Lung (tissue), 11 donors: ENCODE measurements at regions not wholly inside any gene's neighbourhood (a gene's known extent, or its start where the extent isn't known, plus 50 kb on each side); places are given as distances from the start of the nearest gene placed in this dataset.

Experiments used
- ATAC-seq: fragments of 200-7000 bp; cut with Tn5 transposase; one replicate; pipeline ENCODE4 v1.9.1; 2020; ENCODE audit warnings: moderate number of reproducible peaks; ENCODE audit not compliant: insufficient read depth, low FRiP score
- DNase-seq, 3 donors: peaks; one replicate each; pipeline ENCODE4 v3.0.0-alpha.2; 2013 to 2017
- H3K27ac ChIP-seq, 2 donors: one replicate each; pipeline ENCODE4 v1.5.1; 2013; ENCODE audit warnings: mild to moderate bottlenecking in 2 of 2, moderate library complexity in 2 of 2, control low read depth in 1 of 2, inconsistent platforms in 1 of 2, low read depth in 1 of 2, low read length in 1 of 2
- H3K27me3 ChIP-seq, 3 donors: one replicate each; pipeline ENCODE4 v1.5.1; 2013; ENCODE audit warnings: low read length in 2 of 3; ENCODE audit not compliant: control insufficient read depth in 3 of 3, insufficient read depth in 3 of 3
- H3K36me3 ChIP-seq, 4 donors: one replicate each; pipeline ENCODE4 v1.5.1; 2013; ENCODE audit warnings: low read length in 4 of 4, mild to moderate bottlenecking in 1 of 4, moderate library complexity in 1 of 4; ENCODE audit not compliant: control insufficient read depth in 4 of 4, insufficient read depth in 4 of 4
- H3K4me1 ChIP-seq, 5 donors: one replicate each; pipeline ENCODE4 v1.5.1; 2013; ENCODE audit warnings: low read length in 5 of 5, mild to moderate bottlenecking in 2 of 5, moderate library complexity in 1 of 5; ENCODE audit not compliant: control insufficient read depth in 5 of 5, insufficient read depth in 5 of 5
- H3K4me3 ChIP-seq: one replicate; pipeline ENCODE4 v1.5.1; 2013; ENCODE audit warnings: mild to moderate bottlenecking, control low read depth, moderate library complexity
- H3K9ac ChIP-seq, 2 donors: one replicate each; pipeline ENCODE4 v1.5.1; 2013; ENCODE audit warnings: low read length in 2 of 2, control low read depth in 1 of 2; ENCODE audit not compliant: insufficient read depth in 1 of 2
- H3K9me3 ChIP-seq, 4 donors: one replicate each; pipeline ENCODE4 v1.5.1; 2013; ENCODE audit warnings: low read length in 3 of 4, mild to moderate bottlenecking in 1 of 4, moderate library complexity in 1 of 4; ENCODE audit not compliant: control insufficient read depth in 4 of 4, insufficient read depth in 3 of 4
- CTCF ChIP-seq: IDR thresholded peaks from 2 replicates; pipeline ENCODE4 v1.5.1; 2012; ENCODE audit warnings: mild to moderate bottlenecking; ENCODE audit errors: control extremely low read depth, extremely low read depth
- WGBS, 2 donors: extraction: QIAGEN DNeasy Blood & Tissue Kit; methylation state at CpG; one replicate each; pipeline ENCODE4 v1.1.7; 2013; 5-methylcytosine and 5-hydroxymethylcytosine counted together
- donor health status: control.
- donor health status: control.
- donor health status: Bipolar disorder and iron deficiency.
- donor health status: healthy.
- donor health status: DM: yes; HTN: yes; CAD: no.

- DNase-seq, result peak; percentile 79 to 89 (median 85)
- peaks cover 0 to 23% (median 6%) of the 10 kb centered on the region in 5 donors for H3K4me1 ChIP-seq
- 67 to 70% methylated on average over 9 of the region's 9 CpGs for WGBS, 2 donors
- H3K36me3 ChIP-seq, result no peaks in the 10 kb centered on the region
- H3K27me3 ChIP-seq, result no peaks in the 10 kb centered on the region
- no peaks in the 10 kb centered on the region for H3K9me3 ChIP-seq
- H3K9ac ChIP-seq, result peak overlapping the region in 1 of 2 donors; percentile 46
- peak; percentile 83 for ATAC-seq
- H3K4me3 ChIP-seq, result no peak overlapping the region
- peak; percentile 45 for TF ChIP-seq CTCF
- H3K27ac ChIP-seq, result peak overlapping the region in 1 of 2 donors; percentile 43
These were observed 52.0 kb upstream of the RNU6-8 start for GRCh38 chr14:32254952-32255679.

- TF ChIP-seq CTCF, result no peak
- Histone ChIP-seq H3K4me3 (no peak overlapping the region), H3K27ac (peak overlapping the region in 1 of 2 donors; percentile 21), H3K27me3 (no peaks in the 10 kb centered on the region), H3K9ac (peak overlapping the region in 1 of 2 donors; percentile 15), H3K36me3 (no peaks in the 10 kb centered on the region), H3K4me1 (peaks cover 0 to 23% (median 6%) of the 10 kb centered on the region in 5 donors), H3K9me3 (no peaks in the 10 kb centered on the region)
- ATAC-seq (no peak), DNase-seq (no peak)
These were observed 52.7 kb upstream of the RNU6-8 start for GRCh38 chr14:32255789-32256188.

GRCh38 chr14:32256576-32256975 lies 53.5 kb upstream of the RNU6-8 start:
- Histone ChIP-seq H3K27me3 (no peaks in the 10 kb centered on the region), H3K27ac (peak overlapping the region in 1 of 2 donors; percentile 57), H3K4me3 (no peak overlapping the region), H3K9ac (no peak overlapping the region), H3K9me3 (no peaks in the 10 kb centered on the region), H3K4me1 (peaks cover 0 to 17% (median 4%) of the 10 kb centered on the region in 5 donors), H3K36me3 (no peaks in the 10 kb centered on the region)
- 80 to 90% methylated on average over 1 of the region's 1 CpG for WGBS, 2 donors
- peak in 2 of 3 donors; percentile 9 to 23 for DNase-seq
- no peak for ATAC-seq
- no peak for TF ChIP-seq CTCF
